T-helper 1 cell treated with Interleukin-12 subunit alpha and Interleukin-12 subunit beta and Interleukin-4 antibody, amounts not matched to agents 30 ng/mL and 1 ng/mL, for 36 hours (primary cell): ENCODE measurements at regions not wholly inside any gene's neighbourhood (a gene's known extent, or its start where the extent isn't known, plus 50 kb on each side); places are given as distances from the start of the nearest gene placed in this dataset.

Experiments used
- intact Hi-C: fragments of 100-400 bp; cut with micrococcal nuclease; formaldehyde crosslinking; loops from one replicate; pipeline ENCODE4 v1.15.1; 2024

DNA sequence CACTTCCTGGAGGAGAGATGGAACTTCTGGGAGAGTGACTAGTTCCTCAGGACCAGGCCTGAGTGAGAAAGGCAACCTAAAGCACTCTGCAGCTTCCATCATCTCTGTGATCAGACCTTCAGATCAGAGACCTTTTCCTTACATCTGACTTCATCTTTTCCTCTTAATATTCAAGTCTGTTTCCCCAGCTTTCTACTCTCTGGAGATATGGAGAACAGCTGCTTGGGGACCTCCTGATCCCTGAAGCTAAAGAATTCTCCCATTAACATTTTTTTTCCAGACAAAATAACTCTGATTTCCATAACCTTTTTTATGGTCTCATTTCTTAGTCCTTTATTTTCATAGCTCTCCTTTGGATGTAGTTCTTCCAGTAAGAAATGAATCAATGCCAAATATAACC lies 133.4 kb upstream of the FNDC3A start:
- intact Hi-C loops: no loop called here

DNA sequence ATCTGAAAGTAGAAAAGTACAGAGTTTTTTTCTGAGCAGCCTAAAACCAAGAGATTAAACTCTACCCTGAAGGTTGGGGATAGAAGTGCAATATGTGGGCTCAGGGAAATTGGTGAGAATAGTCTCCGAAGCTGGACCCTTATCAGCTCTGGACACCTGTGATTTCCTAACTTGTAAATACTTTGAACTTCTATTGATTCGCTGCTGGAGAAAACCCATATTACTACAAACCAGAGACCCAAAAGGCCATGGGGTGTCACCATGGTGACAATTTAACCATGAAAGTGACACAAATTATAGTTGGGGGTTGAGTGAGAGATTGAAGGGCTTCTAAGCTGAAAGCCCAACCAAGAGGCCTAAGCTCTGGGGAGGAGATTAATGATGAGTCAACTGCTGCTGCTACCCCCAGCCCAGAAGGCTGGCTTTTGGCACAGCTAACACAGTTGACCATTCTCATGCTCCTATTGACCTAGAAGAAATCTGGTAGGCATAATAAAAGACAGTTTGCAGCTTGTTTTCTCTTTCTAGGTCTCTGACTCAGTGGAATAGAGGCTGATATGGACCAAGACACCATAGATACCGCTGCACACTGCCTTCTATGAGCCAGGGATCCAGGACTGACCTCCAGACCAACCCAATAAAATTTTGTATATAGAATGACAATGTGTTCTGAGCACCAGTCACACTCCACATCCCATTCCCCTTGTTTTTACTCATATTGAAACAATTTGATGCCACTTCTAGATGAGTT lies 131.9 kb upstream of the FNDC3A start:
- intact Hi-C loops: no loop called here

DNA sequence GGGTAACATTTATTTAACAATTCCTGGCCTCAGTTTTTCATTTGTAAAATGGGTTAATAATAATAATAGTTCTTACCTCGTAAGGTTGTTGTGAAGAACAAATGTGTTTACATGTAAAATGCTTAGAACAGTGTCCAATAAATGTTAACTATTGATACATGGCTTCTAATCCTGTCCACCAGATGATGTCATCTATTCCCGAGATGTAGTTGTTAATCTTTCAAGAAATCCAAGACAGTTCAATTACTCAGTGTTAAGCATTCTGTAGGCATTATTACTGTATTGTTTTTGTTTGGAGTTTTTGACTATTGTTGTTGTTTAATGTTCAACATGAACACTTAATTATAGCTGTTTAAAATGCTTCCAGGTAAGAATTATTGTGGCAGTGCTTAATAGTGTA lies 131.0 kb upstream of the FNDC3A start:
- intact Hi-C loops: no loop called here

DNA sequence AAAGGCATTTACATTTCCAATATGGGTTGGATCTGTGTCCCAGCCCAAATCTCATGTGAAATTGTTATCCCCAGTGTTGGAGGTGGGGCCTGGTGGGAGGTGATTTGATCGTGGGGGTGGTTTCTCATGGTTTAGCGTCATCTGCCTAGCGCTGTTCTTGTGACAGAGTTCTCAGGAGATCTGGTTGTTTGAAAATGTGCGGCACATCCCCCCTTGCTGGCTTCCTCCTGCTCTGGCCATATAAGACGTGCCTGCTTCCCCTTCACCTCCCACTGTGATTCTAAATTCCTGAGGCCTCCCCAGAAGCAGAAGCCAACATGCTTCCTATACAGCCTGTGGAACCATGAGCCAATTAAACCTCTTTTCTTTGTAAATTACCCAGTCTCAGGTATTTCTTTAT lies 126.2 kb upstream of the FNDC3A start:
- intact Hi-C loops: no loop called here

DNA sequence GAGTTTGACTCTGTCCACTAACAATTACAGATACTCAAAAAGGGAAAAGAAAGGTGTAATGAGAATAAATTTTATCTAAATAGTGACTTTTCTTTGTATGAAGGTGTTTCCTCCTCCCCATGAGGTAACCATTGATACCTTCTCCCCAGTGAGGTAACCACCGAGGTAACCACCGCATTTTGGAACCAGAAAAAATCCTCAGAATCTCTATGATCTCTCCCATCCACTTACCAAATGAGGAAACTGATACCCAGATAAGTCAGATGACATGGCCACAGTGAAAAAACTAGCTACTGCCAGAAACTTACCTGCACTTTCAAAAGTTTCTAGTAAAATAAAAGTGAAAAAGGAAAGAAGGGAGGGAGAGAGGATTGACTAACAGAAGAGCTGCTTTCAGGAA lies 124.0 kb upstream of the FNDC3A start:
- intact Hi-C loops: no loop called here

DNA sequence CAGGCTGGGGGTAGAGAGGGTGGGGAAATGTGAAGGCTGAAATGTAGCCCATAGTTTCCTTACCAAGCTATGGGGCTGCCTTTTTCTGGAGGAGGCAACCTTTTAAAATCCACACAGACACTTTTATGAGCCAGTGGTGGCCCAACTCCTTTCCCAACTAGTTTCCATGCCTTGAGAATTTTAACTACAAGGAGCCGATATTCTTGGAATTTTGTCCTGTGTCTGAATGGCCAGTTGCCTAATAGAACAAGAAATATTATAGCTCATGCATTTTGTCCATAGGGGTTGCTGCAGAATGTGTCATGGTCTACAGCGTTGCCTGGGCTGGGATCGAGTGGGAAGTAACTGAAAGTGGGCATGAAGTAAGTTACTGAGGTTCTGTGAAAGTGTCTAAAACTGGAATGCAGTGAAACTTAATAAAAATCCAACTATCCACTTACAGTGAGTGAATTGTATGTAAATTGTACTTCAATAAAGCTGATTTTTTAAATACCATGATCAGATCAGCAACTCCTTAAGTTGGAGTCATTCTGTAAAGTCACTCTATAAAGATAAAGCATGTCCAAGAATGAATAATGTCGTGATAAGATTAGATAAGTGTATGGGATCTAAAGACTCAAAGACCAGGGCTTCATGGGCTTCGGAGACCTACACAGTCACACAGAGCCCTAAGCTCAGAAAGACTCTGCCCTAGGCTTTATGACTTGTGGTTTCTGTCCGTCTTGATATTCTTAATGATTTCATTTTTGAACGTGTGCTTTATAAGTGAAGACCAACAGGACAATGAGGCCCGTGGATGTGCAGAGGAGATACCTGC lies 122.6 kb upstream of the FNDC3A start:
- intact Hi-C loops: no loop called here

DNA sequence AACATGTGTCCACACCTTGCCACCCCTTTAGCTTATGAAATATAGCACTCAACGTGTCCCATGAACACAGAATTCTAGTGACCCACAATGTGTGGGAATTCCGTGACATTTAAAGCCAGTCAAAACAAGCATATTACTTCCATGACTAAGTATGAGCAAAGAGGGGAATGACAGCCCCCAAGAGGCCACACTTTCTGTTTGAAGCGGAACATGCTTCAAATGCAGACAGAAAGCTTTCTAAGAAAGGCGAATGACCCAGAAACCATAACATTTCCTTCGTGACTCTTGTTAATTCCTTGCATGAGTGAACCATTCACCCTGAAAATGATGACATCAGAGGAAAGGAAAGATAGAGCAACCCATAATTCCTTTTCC lies 122.0 kb upstream of the FNDC3A start:
- intact Hi-C loops: loop anchor here (2.0 kb wide), 1 partner anchor 31 kb away; no protein-coding TSS in a partner anchor

DNA sequence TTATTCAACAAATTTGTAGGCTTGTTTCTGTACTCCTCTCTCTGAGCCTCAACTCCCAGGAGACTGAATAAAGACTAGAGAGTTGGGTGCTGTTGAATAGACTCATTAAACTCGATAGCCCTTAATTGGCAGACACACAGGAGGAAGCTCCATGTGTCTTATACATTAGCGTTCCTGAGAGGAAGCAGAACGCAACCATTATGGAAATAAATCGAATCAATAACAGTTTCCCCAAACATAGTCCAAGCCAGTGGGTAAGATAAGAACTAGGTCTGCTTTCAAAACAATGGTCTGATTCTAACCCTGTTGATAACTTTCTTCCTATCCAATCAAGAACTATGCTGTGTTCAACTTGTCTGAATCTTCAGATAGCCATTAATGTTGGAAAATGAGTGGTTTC lies 118.1 kb upstream of the FNDC3A start:
- intact Hi-C loops: no loop called here

DNA sequence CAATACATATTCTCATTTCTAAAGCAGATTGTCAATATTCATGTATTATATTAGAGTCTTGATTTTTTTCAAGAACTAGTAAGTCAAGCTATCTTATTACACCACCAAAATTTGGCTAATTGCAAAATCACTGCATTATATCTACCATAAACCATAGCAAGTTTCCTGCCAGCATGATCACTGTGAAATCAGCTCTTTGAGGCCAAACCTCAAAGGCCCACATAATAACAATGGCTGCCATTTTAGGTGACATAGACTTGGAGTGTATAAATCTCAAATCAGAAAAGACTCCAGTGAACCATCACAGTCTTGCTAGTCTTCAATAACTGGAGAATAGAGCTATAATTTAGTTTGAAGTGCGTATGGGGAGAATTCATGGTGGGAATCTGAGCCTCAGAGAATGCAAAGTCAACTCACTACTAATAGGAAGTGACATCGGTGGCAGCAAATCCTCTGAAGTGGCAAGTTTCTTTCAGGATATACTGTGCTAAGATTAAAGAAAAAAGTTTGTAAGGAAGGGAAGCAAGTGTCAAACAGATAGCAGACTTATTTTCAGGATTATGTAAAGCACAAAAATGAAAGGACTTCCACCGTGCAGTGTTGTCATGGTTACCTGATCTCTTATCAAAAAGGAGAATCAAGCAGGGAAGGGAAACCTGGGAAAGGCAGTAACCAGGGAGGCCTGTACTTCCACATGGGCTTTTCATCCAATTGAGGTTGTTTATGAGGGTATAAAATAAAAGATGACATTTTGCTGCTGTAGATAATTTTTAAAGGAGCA lies 117.4 kb upstream of the FNDC3A start:
- intact Hi-C loops: no loop called here

DNA sequence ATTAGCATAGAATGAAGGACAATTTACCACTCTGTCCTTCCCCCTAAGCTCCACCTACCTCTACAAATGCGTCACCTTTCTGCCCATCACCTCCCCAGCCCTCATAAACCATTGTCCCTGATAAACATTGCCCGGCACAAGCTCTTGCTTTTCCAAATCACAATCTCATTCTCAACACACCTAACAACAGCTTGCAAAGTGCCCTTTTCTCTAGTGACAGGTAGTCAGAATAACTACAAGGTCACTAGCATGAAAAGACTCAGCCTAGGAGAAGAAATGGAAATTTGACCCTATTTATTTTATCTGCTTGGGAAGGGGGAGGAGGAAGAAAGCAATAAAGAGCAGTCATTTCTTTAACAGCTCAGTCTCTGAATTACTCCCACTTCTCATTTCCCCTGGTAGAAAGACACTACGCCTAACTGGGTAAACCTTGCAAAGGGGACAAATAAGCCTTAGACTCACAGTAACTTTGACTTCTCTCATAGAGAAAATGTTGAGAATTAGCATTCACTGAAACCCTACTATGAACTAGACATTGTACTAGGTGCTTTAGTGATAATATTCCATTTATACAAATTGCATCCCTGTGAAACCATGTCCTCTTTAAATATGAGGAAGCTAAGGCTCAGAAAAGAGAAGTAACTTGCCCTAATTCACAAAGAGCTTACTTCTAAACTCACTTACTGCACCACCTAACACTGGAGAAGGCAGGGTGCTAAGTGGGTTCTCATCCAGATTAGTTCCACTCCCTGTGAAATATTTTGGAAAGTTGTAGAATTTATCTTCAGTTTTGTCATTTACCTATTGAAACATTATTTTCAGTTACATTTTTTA lies 116.2 kb upstream of the FNDC3A start:
- intact Hi-C loops: no loop called here

DNA sequence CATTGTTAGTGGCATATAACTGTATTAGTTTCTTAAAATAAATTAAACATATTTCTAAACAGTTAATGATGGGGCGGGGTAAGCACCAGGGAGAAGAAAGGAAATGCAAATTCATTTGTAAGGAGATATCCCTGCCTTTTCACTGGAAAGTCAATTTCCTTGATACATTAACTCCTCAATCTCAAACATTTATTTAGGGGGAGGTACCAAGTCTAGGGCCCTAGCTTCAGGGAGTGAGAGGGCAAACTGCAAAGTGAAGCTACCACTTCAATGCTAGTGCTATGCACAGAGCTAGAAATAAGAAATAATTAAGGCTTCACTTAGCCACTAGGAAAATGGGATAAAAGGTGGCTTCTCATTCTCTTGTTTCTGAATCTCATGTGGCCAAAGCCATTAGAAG lies 115.3 kb upstream of the FNDC3A start:
- intact Hi-C loops: no loop called here

DNA sequence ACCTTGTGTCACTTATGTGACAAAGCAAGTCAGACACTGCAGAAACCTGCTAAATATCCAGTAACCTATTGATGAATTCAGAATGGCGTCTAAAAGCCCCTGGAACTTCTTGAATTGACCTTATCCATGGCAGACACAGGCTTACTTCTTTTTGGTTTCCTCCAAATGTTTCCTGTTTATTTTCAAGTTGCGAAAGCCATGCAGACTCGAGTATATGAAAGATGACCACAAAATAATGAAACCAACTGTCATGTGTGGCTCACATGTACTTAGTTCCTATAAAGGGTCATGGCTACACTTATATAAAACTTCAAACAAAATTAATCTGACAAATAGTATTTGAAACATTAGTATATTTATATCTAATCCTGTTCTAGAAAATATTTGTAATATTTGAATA lies 113.1 kb upstream of the FNDC3A start:
- intact Hi-C loops: no loop called here

DNA sequence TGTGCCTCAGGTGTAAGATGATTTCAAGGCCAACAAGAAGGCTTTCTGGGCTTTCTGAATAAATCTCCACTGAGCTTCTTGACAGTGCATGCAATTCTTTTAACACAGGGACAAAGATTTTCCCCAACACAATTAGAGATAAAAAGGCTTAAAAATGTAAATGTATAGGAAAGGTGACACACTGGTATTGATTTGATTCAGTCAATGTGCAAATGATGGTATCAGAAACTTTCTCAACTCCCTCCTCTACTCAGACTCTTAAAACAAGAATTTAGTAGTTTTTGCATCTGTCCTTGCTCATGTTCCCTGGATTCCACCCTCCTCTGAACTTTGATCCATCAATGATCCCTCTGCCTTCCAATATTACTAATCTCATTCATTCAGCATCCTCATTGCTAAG lies 111.6 kb upstream of the FNDC3A start:
- intact Hi-C loops: no loop called here

DNA sequence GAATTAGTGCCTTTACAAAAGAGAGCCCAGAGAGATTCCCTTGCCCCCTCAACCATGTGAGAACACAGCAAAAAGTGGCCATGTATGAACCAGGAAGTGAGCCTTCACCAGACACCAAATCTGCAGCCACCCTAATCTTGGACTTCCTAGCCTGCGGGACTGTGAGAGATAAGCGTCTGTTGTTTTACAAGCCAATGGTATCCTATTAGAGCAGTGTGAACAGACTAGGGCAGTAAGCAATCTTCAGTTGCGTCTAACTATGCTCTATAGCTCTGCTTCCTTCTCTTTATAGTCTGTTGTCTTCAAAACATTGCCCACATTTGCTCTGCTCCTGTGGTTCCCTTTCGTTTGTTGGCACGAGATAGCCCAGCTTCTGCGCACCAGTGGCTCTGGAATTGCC lies 109.5 kb upstream of the FNDC3A start:
- intact Hi-C loops: no loop called here

DNA sequence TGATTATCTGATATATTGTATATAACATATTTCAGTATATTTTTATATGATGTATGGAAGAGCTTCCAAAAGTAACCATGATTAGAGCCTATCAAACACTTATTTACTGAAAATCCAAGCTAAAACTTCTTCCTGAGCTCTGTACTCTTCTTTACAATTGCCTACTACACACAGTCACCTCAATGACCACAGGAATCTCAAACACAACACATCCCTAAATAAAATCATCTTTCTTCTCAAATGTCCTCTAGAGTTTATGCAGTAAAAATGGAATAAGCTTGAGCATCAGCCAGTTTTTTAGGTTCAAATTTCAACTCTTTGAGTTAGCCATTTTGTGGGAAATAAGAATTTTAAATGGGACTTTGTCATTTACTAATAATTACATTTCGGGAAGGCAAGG lies 102.6 kb upstream of the FNDC3A start:
- intact Hi-C loops: no loop called here

DNA sequence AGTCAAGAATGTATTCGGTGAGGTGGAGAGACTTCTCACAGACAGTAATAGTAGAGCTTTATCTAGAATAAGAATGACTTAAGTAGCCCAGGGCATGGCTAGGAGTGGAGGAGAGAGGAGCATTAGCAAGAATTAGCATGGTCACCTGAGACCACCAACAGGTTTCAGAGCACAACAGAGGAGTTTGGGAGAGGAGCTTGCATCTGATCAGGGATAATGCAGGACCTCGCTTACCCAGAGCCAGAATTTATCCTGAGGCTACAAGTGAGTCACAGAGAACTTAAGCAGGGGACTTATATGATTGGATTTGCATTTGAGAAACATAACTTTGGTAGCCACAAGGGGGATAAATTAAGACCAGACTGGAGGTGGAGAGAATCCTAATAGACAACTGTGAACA lies 102.1 kb upstream of the FNDC3A start:
- intact Hi-C loops: no loop called here

DNA sequence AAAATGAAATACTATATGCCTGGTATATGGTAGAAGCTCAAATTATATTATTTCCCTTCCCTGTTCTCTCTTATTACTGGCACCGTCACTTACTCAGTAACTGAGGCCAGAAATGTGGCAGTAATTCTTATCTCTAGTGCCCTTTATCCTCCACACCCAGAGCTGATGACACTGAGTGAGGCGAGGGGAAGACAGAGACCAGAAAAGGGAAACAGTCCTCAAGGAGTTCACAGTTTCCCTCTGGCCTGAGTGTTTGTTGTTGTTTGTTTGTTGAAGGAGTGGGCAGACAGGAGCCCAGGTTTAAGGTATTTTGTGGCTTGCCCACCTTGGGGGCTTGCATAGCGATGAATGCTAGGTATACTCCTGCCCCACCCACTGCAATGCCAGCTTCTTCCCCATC lies 101.5 kb upstream of the FNDC3A start:
- intact Hi-C loops: no loop called here

DNA sequence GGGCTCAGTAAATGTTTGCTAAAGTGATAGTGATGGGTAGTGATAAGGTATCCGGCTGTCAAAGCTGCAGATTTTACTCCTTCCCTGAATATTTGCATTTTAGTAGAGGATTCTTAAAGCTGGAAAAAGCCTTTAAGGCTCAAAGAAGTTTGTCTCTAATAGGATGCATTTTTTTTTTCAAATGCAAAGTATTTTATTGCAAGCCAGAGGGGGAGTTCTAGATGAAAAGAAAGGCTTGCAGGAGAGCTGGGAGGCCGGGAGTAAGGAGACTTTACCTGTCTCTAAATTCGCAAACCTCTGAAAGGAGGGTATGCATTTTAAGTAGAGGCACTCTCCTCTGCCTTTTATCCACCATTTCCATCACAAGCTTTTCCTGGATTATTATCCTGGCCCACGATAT lies 100.7 kb upstream of the FNDC3A start:
- intact Hi-C loops: no loop called here

DNA sequence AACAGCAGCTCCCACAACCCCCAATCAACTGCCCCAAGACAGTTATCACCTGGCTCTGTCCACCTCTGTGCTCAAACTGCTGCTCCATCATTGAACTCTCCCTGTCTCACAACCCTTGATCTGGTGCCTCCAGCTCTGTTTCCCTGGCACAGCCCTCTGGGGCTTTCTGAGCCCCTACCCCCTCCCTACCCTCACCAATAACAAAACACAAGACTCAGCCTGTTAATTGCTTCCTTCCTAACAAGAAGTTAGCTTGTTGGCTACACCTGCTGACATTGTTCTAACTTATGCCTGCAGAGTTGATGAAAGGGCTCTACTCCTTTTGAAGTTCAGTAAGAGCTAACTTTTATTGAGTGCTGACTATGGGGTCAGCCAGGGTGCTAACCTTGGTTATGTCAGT lies 99.4 kb upstream of the FNDC3A start:
- intact Hi-C loops: no loop called here

DNA sequence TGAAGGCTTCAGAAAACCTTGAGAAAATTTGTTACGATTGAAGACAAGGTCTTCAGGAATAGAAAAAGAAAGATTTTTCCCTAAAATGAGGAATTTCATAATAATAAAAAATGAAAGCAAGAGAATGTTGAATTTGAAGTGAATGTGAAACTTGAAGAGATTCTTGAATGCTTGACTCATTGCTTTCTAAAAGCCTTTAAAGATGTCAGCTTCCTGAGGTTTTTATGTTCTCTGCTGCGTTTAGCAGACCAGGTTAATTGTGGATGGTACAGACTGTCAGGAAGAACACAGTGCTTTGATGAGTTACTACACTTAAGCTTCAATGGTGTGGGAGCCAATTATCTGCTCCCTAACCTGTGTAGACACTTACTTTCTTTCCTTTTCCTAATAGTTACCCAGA lies 96.3 kb upstream of the FNDC3A start:
- intact Hi-C loops: loop anchor here (1.0 kb wide), 2 partner anchors 13 to 96 kb away; partner anchors contain the start of gene FNDC3A

DNA sequence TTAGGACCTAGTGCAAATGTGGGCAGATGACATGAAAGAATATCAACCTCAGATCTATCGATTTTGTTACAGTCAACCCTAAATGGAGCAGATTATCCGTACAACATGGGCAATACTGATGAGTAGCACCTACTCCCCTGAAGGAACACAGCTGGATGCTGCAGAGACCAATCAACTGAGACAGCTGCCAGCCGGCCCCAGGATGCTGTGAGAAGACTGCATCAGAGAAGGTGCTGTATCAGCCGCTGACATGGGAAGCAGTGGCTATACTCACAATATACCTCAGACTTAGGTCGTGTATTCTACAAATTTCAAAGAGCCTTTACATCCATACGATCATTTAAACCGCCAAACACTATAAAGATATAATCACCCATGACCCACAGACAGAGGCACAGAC lies 95.9 kb upstream of the FNDC3A start:
- intact Hi-C loops: loop anchor here (1.0 to 10.0 kb wide), 4 partner anchors 12 to 783 kb away; partner anchors contain the start of genes CAB39L, FNDC3A, MED4 and SETDB2
